GM12865 (cell line): ENCODE measurements at regions not wholly inside any gene's neighbourhood (a gene's known extent, or its start where the extent isn't known, plus 50 kb on each side); places are given as distances from the start of the nearest gene placed in this dataset.

ENCODE experiments used
- DNase-seq: peaks from one replicate; pipeline ENCODE4 v3.0.0; 2010; ENCODE audit warnings: low read depth
- H3K4me3 ChIP-seq: 2 replicates; pipeline ENCODE4 v1.5.1; 2011; ENCODE audit warnings: mild to moderate bottlenecking, low read depth, low read length, control low read depth
- CTCF ChIP-seq: IDR thresholded peaks from 2 replicates; pipeline ENCODE4 v1.5.1; 2011; ENCODE audit warnings: low read length, control low read depth, low read depth, inconsistent platforms; ENCODE audit not compliant: insufficient read depth; ENCODE audit errors: missing control alignments

DNA sequence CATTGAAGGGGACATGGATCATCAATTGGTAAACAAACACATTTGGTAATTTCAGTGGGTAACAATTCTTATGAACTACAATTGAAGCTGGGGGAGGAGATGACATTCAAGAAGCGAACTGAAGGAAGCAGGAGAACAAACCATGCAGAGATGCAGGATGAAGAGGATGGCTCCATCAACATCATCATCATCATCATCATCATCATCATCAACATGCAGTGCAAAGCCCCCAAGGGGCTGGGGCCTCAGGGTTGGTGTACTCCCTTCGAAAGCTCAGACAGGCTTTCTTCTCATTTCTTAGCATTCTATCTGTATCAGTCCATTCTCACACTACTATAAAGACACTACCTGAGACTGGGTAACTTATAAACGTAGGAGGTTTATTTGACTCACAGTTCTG is 105.8 kb downstream of the DUSP10 start:
- no peak for DNase-seq
- no peak overlapping the region for H3K4me3 ChIP-seq
- TF ChIP-seq CTCF: no peak

DNA sequence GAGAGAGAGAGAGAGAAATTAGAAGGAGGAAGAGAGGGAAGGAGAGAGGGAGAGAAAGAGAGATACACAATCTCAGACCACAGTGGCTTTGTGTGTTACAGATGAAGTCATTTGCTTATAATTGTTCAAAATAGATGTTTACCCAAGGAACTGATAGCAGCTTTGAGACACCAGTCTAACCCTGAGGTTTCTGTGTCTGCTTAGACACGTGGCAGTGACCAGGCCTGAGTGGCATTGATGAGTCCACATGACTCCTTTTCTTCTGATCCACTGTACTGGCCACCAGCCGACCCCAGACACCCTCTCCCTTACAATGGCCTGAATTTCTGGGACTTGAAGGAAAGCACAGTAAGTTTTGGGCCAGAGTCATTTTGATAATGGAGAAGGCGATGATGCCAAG is 104.9 kb downstream of the DUSP10 start:
- H3K4me3 ChIP-seq: no peak overlapping the region
- DNase-seq: no peak
- no peak for TF ChIP-seq CTCF

DNA sequence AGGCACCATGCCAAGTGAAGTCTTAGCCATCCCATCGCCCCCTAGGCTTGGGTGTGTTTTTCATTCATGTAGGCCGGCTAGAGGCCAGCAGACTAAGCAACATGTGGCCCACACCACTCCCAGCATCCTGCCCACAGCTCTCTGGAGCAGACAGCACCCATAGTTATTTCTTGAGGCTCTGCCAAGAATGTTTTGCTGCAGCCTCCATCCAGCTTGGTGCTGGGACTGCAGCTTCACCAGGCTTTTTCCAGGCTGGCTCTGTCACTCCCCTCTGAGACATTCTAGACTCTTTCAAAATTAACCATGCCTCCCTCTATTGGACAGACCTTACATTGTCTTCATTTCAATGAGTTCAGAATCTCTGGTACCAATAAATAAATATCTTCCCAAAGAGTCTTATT is 104.2 kb downstream of the DUSP10 start:
- no peak for TF ChIP-seq CTCF
- no peak overlapping the region for H3K4me3 ChIP-seq
- DNase-seq: no peak

- H3K4me3 ChIP-seq: no peak overlapping the region
- no peak for DNase-seq
- no peak for TF ChIP-seq CTCF
Measured at GRCh38 chr1:221638595-221638994, 103.3 kb downstream of the DUSP10 start.

- no peak for DNase-seq
- TF ChIP-seq CTCF: no peak
- H3K4me3 ChIP-seq: no peak overlapping the region
Measured at GRCh38 chr1:221641811-221642210, 100.1 kb downstream of the DUSP10 start.

- H3K4me3 ChIP-seq: no peak overlapping the region
- peak; percentile 21 for DNase-seq
- no peak for TF ChIP-seq CTCF
Measured at GRCh38 chr1:221643404-221644144, 98.3 kb downstream of the DUSP10 start.

DNA sequence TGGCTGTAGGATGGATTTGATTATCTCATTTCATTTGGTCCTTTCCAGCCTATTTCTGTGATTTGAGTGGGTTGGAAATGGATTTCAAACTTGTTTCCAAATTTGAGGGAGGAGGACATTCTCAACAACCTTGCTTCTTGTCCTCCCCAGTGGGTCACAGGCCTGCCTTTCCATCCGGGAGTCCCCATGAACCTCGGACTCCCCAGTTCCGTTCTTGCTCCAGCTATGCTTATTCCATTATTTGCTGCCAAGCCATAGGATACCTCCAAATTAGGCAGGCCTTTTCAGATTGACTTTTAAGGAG is 97.8 kb downstream of the DUSP10 start:
- DNase-seq: peak; percentile 19
- TF ChIP-seq CTCF: no peak
- no peak overlapping the region for H3K4me3 ChIP-seq
